Karpas-422 (cell line): ENCODE measurements at regions not wholly inside any gene's neighbourhood (a gene's known extent, or its start where the extent isn't known, plus 50 kb on each side); places are given as distances from the start of the nearest gene placed in this dataset.
"Not testable (repeated sequence)": the region's sequence is repeated elsewhere in the genome, so short reads cannot be mapped to it uniquely, and the experiment has no call there.

Source experiments
- DNase-seq: peaks from one replicate; pipeline ENCODE4 v3.0.0-alpha.2; 2015
- H2AFZ ChIP-seq: fragments of 200-600 bp; sonication (generic); 2 replicates; pipeline ENCODE4 v1.6.1; 2014; ENCODE audit warnings: antibody characterized with exemption, low read length, mixed read lengths
- H3K27ac ChIP-seq: fragments of 200-600 bp; sonication (generic); 2 replicates; pipeline ENCODE4 v1.5.1; 2014; ENCODE audit warnings: mild to moderate bottlenecking, low read length, moderate library complexity
- H3K27me3 ChIP-seq: fragments of 200-600 bp; sonication (generic); 2 replicates; pipeline ENCODE4 v1.6.1; 2014; ENCODE audit warnings: low read length, mixed read lengths
- H3K36me3 ChIP-seq: fragments of 200-600 bp; sonication (generic); 2 replicates; pipeline ENCODE4 v1.6.1; 2014; ENCODE audit warnings: low read length, mixed read lengths; ENCODE audit not compliant: insufficient read depth
- H3K4me1 ChIP-seq: fragments of 200-600 bp; sonication (generic); 2 replicates; pipeline ENCODE4 v1.6.1; 2014; ENCODE audit warnings: mild to moderate bottlenecking, low read length, mixed read lengths
- H3K4me2 ChIP-seq: fragments of 200-600 bp; sonication (generic); 2 replicates; pipeline ENCODE4 v1.6.1; 2014; ENCODE audit warnings: low read length, low read depth, mild to moderate bottlenecking; ENCODE audit not compliant: poor library complexity, severe bottlenecking
- H3K4me3 ChIP-seq: fragments of 200-600 bp; sonication (generic); 2 replicates; pipeline ENCODE4 v1.5.1; 2014; ENCODE audit warnings: mild to moderate bottlenecking, antibody characterized with exemption, low read length, mixed read lengths
- H3K79me2 ChIP-seq: fragments of 200-600 bp; sonication (generic); 2 replicates; pipeline ENCODE4 v1.6.1; 2014; ENCODE audit warnings: mild to moderate bottlenecking, low read length, mixed read lengths
- H3K9ac ChIP-seq: fragments of 200-600 bp; sonication (generic); 2 replicates; pipeline ENCODE4 v1.6.0; 2014; ENCODE audit warnings: low read length
- H3K9me2 ChIP-seq: fragments of 200-600 bp; sonication (generic), shearing (Covaris generic); replicated peaks from 2 replicates; pipeline ENCODE4 v1.6.0; 2014; ENCODE audit warnings: mild to moderate bottlenecking, low read length, moderate library complexity; ENCODE audit not compliant: insufficient read depth
- H3K9me3 ChIP-seq: fragments of 300-700, 200-600 bp; sonication (generic); 2 replicates; pipeline ENCODE4 v1.6.1; 2014; ENCODE audit warnings: low read length, mixed read lengths
- H4K20me1 ChIP-seq: fragments of 200-600 bp; sonication (generic); 2 replicates; pipeline ENCODE4 v1.6.1; 2014; ENCODE audit warnings: mild to moderate bottlenecking, antibody characterized with exemption, low read length, low read depth; ENCODE audit not compliant: insufficient read depth

- no peak overlapping the region for H3K4me2 ChIP-seq
- no peak overlapping the region for H3K27ac ChIP-seq
- no peak overlapping the region for H3K9ac ChIP-seq
- H3K27me3 ChIP-seq = no peaks in the 10 kb centered on the region
- no peaks in the 10 kb centered on the region for H4K20me1 ChIP-seq
- no peak for DNase-seq
- no peaks in the 10 kb centered on the region for H3K79me2 ChIP-seq
- H3K4me1 ChIP-seq = peaks cover 5% of the 10 kb centered on the region
- H3K36me3 ChIP-seq = no peaks in the 10 kb centered on the region
- H3K9me2 ChIP-seq = no peaks in the 10 kb centered on the region
- no peaks in the 10 kb centered on the region for H3K9me3 ChIP-seq
- no peak overlapping the region for H2AFZ ChIP-seq
- no peak overlapping the region for H3K4me3 ChIP-seq
Observed at GRCh38 chr15:53122818-53123217, 332.7 kb upstream of the ONECUT1 start.

GRCh38 chr15:53116915-53117314 is 326.8 kb upstream of the ONECUT1 start:
- H3K4me2 ChIP-seq, H3K4me3 ChIP-seq, H3K36me3 ChIP-seq, H3K79me2 ChIP-seq, H2AFZ ChIP-seq, H3K9me3 ChIP-seq, H3K27me3 ChIP-seq, DNase-seq, H3K4me1 ChIP-seq, H3K9me2 ChIP-seq, H3K9ac ChIP-seq, H4K20me1 ChIP-seq, H3K27ac ChIP-seq: not testable (repeated sequence)

GRCh38 chr15:53116169-53116568 is 326.0 kb upstream of the ONECUT1 start:
- Histone ChIP-seq H3K9ac (no peak overlapping the region), H3K36me3 (no peaks in the 10 kb centered on the region), H4K20me1 (no peaks in the 10 kb centered on the region), H3K9me3 (no peaks in the 10 kb centered on the region), H2AFZ (no peak overlapping the region), H3K4me2 (no peak overlapping the region), H3K4me3 (no peak overlapping the region), H3K79me2 (no peaks in the 10 kb centered on the region), H3K9me2 (no peaks in the 10 kb centered on the region), H3K4me1 (no peaks in the 10 kb centered on the region), H3K27ac (no peak overlapping the region), H3K27me3 (no peaks in the 10 kb centered on the region)
- no peak for DNase-seq

GRCh38 chr15:53115563-53115962 is 325.4 kb upstream of the ONECUT1 start:
- Histone ChIP-seq H3K9ac (no peak overlapping the region), H4K20me1 (no peaks in the 10 kb centered on the region), H3K4me1 (no peaks in the 10 kb centered on the region), H3K27me3 (no peaks in the 10 kb centered on the region), H3K27ac (no peak overlapping the region), H3K4me2 (no peak overlapping the region), H3K9me2 (no peaks in the 10 kb centered on the region), H3K9me3 (no peaks in the 10 kb centered on the region), H2AFZ (no peak overlapping the region), H3K79me2 (no peaks in the 10 kb centered on the region), H3K36me3 (no peaks in the 10 kb centered on the region), H3K4me3 (no peak overlapping the region)
- no peak for DNase-seq

- Histone ChIP-seq H3K36me3 (no peaks in the 10 kb centered on the region), H3K4me3 (no peak overlapping the region), H3K9me3 (no peaks in the 10 kb centered on the region), H2AFZ (no peak overlapping the region), H3K27ac (no peak overlapping the region), H3K9me2 (no peaks in the 10 kb centered on the region), H4K20me1 (no peaks in the 10 kb centered on the region), H3K9ac (no peak overlapping the region), H3K4me2 (no peak overlapping the region), H3K4me1 (no peaks in the 10 kb centered on the region), H3K27me3 (no peaks in the 10 kb centered on the region), H3K79me2 (no peaks in the 10 kb centered on the region)
- DNase-seq = no peak
Observed at GRCh38 chr15:53114960-53115359, 324.8 kb upstream of the ONECUT1 start.

GRCh38 chr15:53110999-53111398 is 320.9 kb upstream of the ONECUT1 start:
- H3K9ac ChIP-seq = no peak overlapping the region
- no peaks in the 10 kb centered on the region for H3K27me3 ChIP-seq
- no peak overlapping the region for H3K27ac ChIP-seq
- no peaks in the 10 kb centered on the region for H3K9me2 ChIP-seq
- no peaks in the 10 kb centered on the region for H3K79me2 ChIP-seq
- DNase-seq = no peak
- no peaks in the 10 kb centered on the region for H3K9me3 ChIP-seq
- no peaks in the 10 kb centered on the region for H3K4me1 ChIP-seq
- no peak overlapping the region for H3K4me3 ChIP-seq
- H2AFZ ChIP-seq = no peak overlapping the region
- no peak overlapping the region for H3K4me2 ChIP-seq
- no peaks in the 10 kb centered on the region for H3K36me3 ChIP-seq
- H4K20me1 ChIP-seq = no peaks in the 10 kb centered on the region

- Histone ChIP-seq H3K9ac (no peak overlapping the region), H3K27me3 (no peaks in the 10 kb centered on the region), H3K4me2 (no peak overlapping the region), H3K4me3 (no peak overlapping the region), H3K27ac (no peak overlapping the region), H3K79me2 (no peaks in the 10 kb centered on the region), H3K9me3 (no peaks in the 10 kb centered on the region), H3K9me2 (no peaks in the 10 kb centered on the region), H4K20me1 (no peaks in the 10 kb centered on the region), H3K4me1 (no peaks in the 10 kb centered on the region), H2AFZ (no peak overlapping the region), H3K36me3 (no peaks in the 10 kb centered on the region)
- DNase-seq = no peak
Observed at GRCh38 chr15:53108319-53108718, 318.2 kb upstream of the ONECUT1 start.

GRCh38 chr15:53107855-53108254 is 317.7 kb upstream of the ONECUT1 start:
- Histone ChIP-seq H3K27me3 (no peaks in the 10 kb centered on the region), H4K20me1 (no peaks in the 10 kb centered on the region)
- no peak for DNase-seq

More at GRCh38 chr15:53107855-53108254, 317.7 kb upstream of the ONECUT1 start:
- H3K9me3 ChIP-seq = no peaks in the 10 kb centered on the region
- H3K4me3 ChIP-seq = no peak overlapping the region
- no peaks in the 10 kb centered on the region for H3K9me2 ChIP-seq
- H3K79me2 ChIP-seq = no peaks in the 10 kb centered on the region
- no peaks in the 10 kb centered on the region for H3K36me3 ChIP-seq
- no peak overlapping the region for H3K4me2 ChIP-seq
- no peak overlapping the region for H3K27ac ChIP-seq
- no peaks in the 10 kb centered on the region for H3K4me1 ChIP-seq
- no peak overlapping the region for H3K9ac ChIP-seq
- H2AFZ ChIP-seq = no peak overlapping the region
